CD4-positive, CD25-positive, alpha-beta regulatory T cell (primary cell): ENCODE measurements at regions not wholly inside any gene's neighbourhood (a gene's known extent, or its start where the extent isn't known, plus 50 kb on each side); places are given as distances from the start of the nearest gene placed in this dataset.

Source experiments
- ATAC-seq, 2 donors: fragments of 150-1000 bp; cut with Tn5 transposase; one replicate each; pipeline ENCODE4 v1.10.0; 2021; ENCODE audit warnings: low read depth in 2 of 2, moderate number of reproducible peaks in 2 of 2, moderate library complexity in 1 of 2
- DNase-seq, 3 donors: peaks; one replicate each; pipeline versions ENCODE4 v3.0.0 to v3.0.0-alpha.2; 2012 to 2022; ENCODE audit warnings: mixed read lengths in 1 of 3
- H3K27ac ChIP-seq: one replicate; pipeline ENCODE4 v1.7.0; 2013; ENCODE audit warnings: mild to moderate bottlenecking, low read length; ENCODE audit not compliant: insufficient read depth, poor library complexity, severe bottlenecking
- H3K27me3 ChIP-seq: one replicate; pipeline ENCODE4 v1.7.0; 2013; ENCODE audit warnings: low read length; ENCODE audit not compliant: control insufficient read depth, insufficient read depth
- H3K36me3 ChIP-seq: one replicate; pipeline ENCODE4 v1.7.0; 2013; ENCODE audit warnings: mild to moderate bottlenecking, low read length, moderate library complexity; ENCODE audit not compliant: control insufficient read depth, insufficient read depth
- H3K4me1 ChIP-seq: 2 replicates; pipeline ENCODE4 v1.7.0; 2013; ENCODE audit warnings: mild to moderate bottlenecking, low read length; ENCODE audit not compliant: insufficient read depth, control insufficient read depth, poor library complexity, severe bottlenecking
- H3K4me3 ChIP-seq: one replicate; pipeline ENCODE4 v1.7.0; 2013; ENCODE audit warnings: low read depth, mild to moderate bottlenecking, low read length, moderate library complexity
- H3K9me3 ChIP-seq, 2 experiments: 1 replicate in 1 of 2; 2 replicates in 1 of 2; pipeline ENCODE4 v1.7.0; 2013; ENCODE audit warnings: low read length in 2 of 2, mild to moderate bottlenecking in 1 of 2, moderate library complexity in 1 of 2; ENCODE audit not compliant: control insufficient read depth in 2 of 2
- H3K27ac Mint-ChIP-seq, 3 donors: one replicate each; pipeline ENCODE4 v1.8.0; 2020 to 2022; ENCODE audit warnings: mild to moderate bottlenecking in 3 of 3, mixed read lengths in 3 of 3, moderate library complexity in 2 of 3
- H3K27me3 Mint-ChIP-seq: one replicate; pipeline ENCODE4 v1.8.0; 2022; ENCODE audit warnings: mild to moderate bottlenecking, mixed read lengths
- H3K36me3 Mint-ChIP-seq: one replicate; pipeline ENCODE4 v1.8.0; 2020; ENCODE audit warnings: mixed read lengths
- H3K4me1 Mint-ChIP-seq, 4 donors: one replicate each; pipeline ENCODE4 v1.8.0; 2020 to 2022; ENCODE audit warnings: mixed read lengths in 4 of 4, mild to moderate bottlenecking in 1 of 4
- H3K4me3 Mint-ChIP-seq, 4 donors: one replicate each; pipeline ENCODE4 v1.8.0; 2020 to 2022; ENCODE audit warnings: mild to moderate bottlenecking in 4 of 4, mixed read lengths in 4 of 4, moderate library complexity in 3 of 4
- H3K9me3 Mint-ChIP-seq, 7 donors: one replicate each; pipeline ENCODE4 v1.8.0; 2020 to 2022; ENCODE audit warnings: mixed read lengths in 7 of 7, mild to moderate bottlenecking in 3 of 7, moderate library complexity in 2 of 7

DNA sequence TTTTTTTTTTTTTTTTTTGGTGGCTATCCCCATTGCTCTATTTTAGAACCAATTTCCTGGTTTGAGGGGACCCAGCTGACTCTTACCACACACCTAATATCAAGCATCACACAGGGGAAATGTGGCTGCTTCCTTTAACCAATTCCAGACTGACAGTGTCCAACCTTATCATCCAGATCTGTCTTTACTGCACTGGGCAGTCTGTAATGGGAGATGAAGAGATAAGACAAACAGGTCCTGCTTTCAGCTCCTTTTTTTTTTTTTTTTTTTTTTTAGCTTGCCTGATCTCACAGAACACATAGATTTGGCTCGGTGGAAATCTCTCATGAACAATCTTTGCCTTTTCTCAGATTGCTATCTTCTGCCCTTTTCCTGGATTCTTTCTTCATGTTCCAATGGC lies 198.8 kb upstream of the TYRP1 start:
- Histone ChIP-seq H3K27me3 (no peaks in the 10 kb centered on the region), H3K27ac (no peak overlapping the region), H3K4me3 (no peak overlapping the region), H3K9me3 (peaks cover 0 to 6% of the 10 kb centered on the region in 2 experiments), H3K4me1 (no peaks in the 10 kb centered on the region), H3K36me3 (no peaks in the 10 kb centered on the region)
- Mint-ChIP-seq H3K27me3 (no peaks in the 10 kb centered on the region), H3K4me1 (no peaks in the 10 kb centered on the region), H3K36me3 (no peaks in the 10 kb centered on the region), H3K9me3 (peaks cover 0 to 29% (median 9%) of the 10 kb centered on the region in 7 donors), H3K27ac (no peak overlapping the region), H3K4me3 (no peak overlapping the region)
- DNase-seq (no peak), ATAC-seq (no peak)

DNA sequence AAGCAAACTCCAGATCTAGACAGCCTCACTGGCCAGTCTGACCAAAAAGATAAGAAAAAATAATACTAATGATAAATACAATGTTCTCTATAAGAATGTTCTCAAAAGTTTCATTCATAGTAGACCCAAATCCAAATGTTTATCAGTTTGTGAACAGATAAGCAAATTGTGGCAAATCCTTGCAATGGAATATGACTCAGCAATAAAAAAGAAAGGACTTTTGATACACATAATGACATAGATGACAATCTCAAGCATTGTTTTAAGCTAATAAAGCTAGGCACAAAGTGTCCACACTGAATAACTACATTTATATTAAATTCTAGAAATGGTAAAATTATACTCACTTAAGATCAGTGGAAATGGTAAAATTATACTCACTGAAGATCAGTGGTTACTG lies 195.4 kb upstream of the TYRP1 start:
- no peak overlapping the region for H3K4me3 Mint-ChIP-seq
- DNase-seq: no peak
- Histone ChIP-seq H3K27me3 (no peaks in the 10 kb centered on the region), H3K27ac (no peak overlapping the region), H3K4me1 (no peaks in the 10 kb centered on the region), H3K4me3 (no peak overlapping the region), H3K36me3 (no peaks in the 10 kb centered on the region), H3K9me3 (peaks cover 0 to 3% of the 10 kb centered on the region in 2 experiments)
- H3K4me1 Mint-ChIP-seq: no peaks in the 10 kb centered on the region
- ATAC-seq: no peak
- peaks cover 2 to 25% (median 10%) of the 10 kb centered on the region in 7 donors for H3K9me3 Mint-ChIP-seq
- no peaks in the 10 kb centered on the region for H3K36me3 Mint-ChIP-seq
- H3K27me3 Mint-ChIP-seq: no peaks in the 10 kb centered on the region
- no peak overlapping the region for H3K27ac Mint-ChIP-seq

DNA sequence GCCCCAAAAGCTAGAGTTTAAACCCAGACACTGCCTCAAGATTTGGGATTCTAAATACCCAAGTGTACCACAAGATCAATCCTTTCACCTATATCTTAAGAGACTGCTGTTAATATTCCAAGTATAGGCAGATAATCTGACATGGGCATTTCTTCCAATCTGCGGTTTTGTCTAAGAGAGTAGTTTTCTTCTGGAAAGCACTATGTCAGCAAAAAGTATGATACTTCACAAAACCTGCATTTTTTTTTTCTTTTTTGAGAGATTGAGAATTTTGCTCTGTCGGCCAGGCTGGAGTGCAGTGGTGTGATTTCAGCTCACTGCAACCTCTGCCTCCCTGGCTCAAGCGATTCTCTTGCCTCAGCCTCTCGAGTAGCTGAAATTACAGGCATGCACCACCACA lies 190.7 kb upstream of the TYRP1 start:
- H3K4me3 ChIP-seq: no peak overlapping the region
- H3K9me3 ChIP-seq: peaks cover 0 to 3% of the 10 kb centered on the region in 2 experiments
- H3K27me3 ChIP-seq: no peaks in the 10 kb centered on the region
- no peaks in the 10 kb centered on the region for H3K36me3 Mint-ChIP-seq
- H3K27me3 Mint-ChIP-seq: no peaks in the 10 kb centered on the region
- peak overlapping the region in 1 of 4 donors; percentile 58 for H3K4me3 Mint-ChIP-seq
- peaks cover 0 to 23% (median 11%) of the 10 kb centered on the region in 7 donors for H3K9me3 Mint-ChIP-seq
- H3K4me1 Mint-ChIP-seq: no peaks in the 10 kb centered on the region
- DNase-seq (no peak), ATAC-seq (no peak)
- no peaks in the 10 kb centered on the region for H3K4me1 ChIP-seq
- H3K27ac Mint-ChIP-seq: no peak overlapping the region
- no peaks in the 10 kb centered on the region for H3K36me3 ChIP-seq
- H3K27ac ChIP-seq: no peak overlapping the region

DNA sequence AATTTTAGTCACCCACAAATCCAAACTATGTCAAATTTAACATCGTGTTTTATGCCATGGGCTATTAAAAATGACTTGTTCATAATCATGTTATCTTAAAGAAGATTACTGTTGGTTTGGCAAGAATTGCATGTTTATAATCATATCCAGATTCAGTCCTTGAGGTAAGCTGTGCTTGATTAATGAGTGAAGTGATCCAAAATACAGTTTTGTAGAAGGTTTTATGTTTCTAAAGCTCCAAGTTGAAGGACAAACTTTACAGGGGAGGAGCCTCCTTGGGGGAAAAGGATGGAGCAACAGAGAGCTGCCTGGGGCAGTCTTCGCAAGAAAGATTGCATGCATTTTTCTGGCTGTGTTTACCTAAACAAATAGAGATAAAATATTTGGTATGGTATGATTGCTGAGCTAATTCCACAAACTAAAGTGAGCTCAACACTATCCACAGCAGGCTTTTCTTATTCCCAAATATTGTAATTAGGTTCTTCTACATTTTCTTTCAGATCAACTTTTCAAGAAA lies 189.5 kb upstream of the TYRP1 start:
- no peak for ATAC-seq
- Mint-ChIP-seq H3K4me1 (no peaks in the 10 kb centered on the region), H3K27me3 (no peaks in the 10 kb centered on the region), H3K9me3 (peaks cover 0 to 24% (median 8%) of the 10 kb centered on the region in 7 donors), H3K27ac (no peak overlapping the region), H3K36me3 (no peaks in the 10 kb centered on the region), H3K4me3 (no peak overlapping the region)
- no peak overlapping the region for H3K27ac ChIP-seq
- DNase-seq: no peak
- peaks cover 0 to 3% of the 10 kb centered on the region in 2 experiments for H3K9me3 ChIP-seq
- no peaks in the 10 kb centered on the region for H3K27me3 ChIP-seq
- H3K36me3 ChIP-seq: no peaks in the 10 kb centered on the region
- no peak overlapping the region for H3K4me3 ChIP-seq
- H3K4me1 ChIP-seq: no peaks in the 10 kb centered on the region

DNA sequence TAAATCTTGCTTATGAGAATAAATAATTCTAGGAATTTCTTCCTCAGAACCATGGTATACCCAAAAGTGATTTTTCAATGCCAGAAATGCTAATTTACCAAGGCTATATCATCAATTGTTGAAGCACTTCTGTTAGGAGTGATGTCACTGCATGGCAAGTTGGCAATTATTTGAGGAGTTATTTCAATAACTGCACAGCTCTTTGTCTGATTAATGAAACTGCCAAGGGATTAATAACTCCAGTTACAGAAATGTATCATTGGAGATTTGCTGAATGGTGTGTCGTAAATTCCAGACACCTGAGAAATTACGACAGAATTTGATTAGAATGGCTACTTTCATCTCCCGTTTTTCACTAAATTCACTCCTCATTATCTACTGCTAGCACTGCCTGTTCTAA lies 182.6 kb upstream of the TYRP1 start:
- no peak overlapping the region for H3K27ac Mint-ChIP-seq
- no peaks in the 10 kb centered on the region for H3K27me3 Mint-ChIP-seq
- Histone ChIP-seq H3K4me1 (no peaks in the 10 kb centered on the region), H3K27ac (no peak overlapping the region), H3K4me3 (no peak overlapping the region), H3K36me3 (no peaks in the 10 kb centered on the region), H3K27me3 (no peaks in the 10 kb centered on the region), H3K9me3 (peaks cover 0 to 5% of the 10 kb centered on the region in 2 experiments)
- no peaks in the 10 kb centered on the region for H3K36me3 Mint-ChIP-seq
- H3K4me1 Mint-ChIP-seq: no peaks in the 10 kb centered on the region
- ATAC-seq: no peak
- DNase-seq: no peak
- no peak overlapping the region for H3K4me3 Mint-ChIP-seq
- peaks cover 4 to 31% (median 13%) of the 10 kb centered on the region in 7 donors for H3K9me3 Mint-ChIP-seq

DNA sequence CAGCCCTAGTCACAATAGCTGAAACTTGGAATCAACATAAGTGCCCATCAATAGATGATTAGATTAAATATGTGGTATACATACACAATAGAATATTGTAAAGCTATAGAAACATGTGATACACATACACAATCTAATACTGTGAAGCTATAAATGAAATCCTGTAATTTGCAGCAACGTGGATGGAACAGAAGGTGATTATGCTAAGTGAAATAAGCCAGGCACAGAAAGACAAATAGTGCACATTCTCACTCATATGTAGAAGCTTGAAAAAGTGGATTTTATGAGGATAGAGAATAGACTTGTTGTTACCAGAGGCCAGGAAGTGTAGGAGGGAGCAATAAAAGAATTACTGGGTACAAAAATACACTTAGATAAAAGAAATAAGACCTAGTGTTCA lies 181.5 kb upstream of the TYRP1 start:
- no peak for DNase-seq
- no peaks in the 10 kb centered on the region for H3K27me3 Mint-ChIP-seq
- H3K9me3 Mint-ChIP-seq: peaks cover 4 to 22% (median 11%) of the 10 kb centered on the region in 7 donors
- no peaks in the 10 kb centered on the region for H3K4me1 ChIP-seq
- H3K36me3 ChIP-seq: no peaks in the 10 kb centered on the region
- peaks cover 0 to 5% of the 10 kb centered on the region in 2 experiments for H3K9me3 ChIP-seq
- no peaks in the 10 kb centered on the region for H3K27me3 ChIP-seq
- no peak overlapping the region for H3K4me3 Mint-ChIP-seq
- no peaks in the 10 kb centered on the region for H3K36me3 Mint-ChIP-seq
- no peak overlapping the region for H3K27ac Mint-ChIP-seq
- no peak overlapping the region for H3K4me3 ChIP-seq
- no peak for ATAC-seq
- no peaks in the 10 kb centered on the region for H3K4me1 Mint-ChIP-seq
- no peak overlapping the region for H3K27ac ChIP-seq

DNA sequence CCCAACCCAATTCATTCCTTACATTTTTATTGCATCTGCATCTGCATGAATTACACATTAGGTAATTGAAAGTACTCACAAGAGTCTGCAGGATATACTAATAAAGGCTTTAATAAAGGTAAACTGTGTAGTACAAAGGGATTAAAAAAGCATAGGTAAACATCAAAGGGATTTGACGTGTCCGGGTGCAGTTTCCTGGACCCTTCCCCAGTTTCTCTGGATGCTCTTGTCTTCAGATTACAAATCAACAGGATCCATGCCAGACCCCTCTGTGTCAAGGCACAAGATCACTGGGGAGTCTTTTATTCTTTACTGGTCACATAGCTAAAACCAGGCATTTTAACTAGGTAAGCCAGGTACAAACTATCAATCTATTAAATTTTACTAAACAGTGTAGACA lies 177.2 kb upstream of the TYRP1 start:
- Mint-ChIP-seq H3K4me3 (no peak overlapping the region), H3K27ac (no peak overlapping the region), H3K9me3 (peaks cover 2 to 20% (median 6%) of the 10 kb centered on the region in 7 donors), H3K27me3 (no peaks in the 10 kb centered on the region), H3K4me1 (no peaks in the 10 kb centered on the region), H3K36me3 (no peaks in the 10 kb centered on the region)
- ATAC-seq (no peak), DNase-seq (no peak)
- peaks cover 0 to 5% of the 10 kb centered on the region in 2 experiments for H3K9me3 ChIP-seq
- H3K27me3 ChIP-seq: no peaks in the 10 kb centered on the region
- no peak overlapping the region for H3K4me3 ChIP-seq
- H3K27ac ChIP-seq: no peak overlapping the region
- H3K36me3 ChIP-seq: no peaks in the 10 kb centered on the region
- H3K4me1 ChIP-seq: no peaks in the 10 kb centered on the region

DNA sequence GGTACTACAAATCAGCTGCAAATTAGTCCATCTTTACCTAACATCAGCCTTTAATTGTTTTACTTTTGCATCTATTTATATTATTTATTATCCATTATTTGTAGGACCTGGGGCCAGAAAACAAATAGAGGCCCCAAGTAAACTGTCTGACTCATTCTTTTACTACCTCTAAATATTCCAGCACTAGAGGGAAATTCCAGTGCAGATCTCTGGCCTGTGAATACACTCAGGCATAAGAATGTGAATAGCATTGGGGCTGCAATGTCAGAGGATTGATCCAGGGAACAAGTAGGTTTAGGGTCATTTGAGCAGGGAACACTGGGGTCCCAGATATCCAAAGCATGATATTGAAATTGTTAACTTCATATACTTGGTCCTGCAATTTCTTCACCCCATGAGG lies 176.6 kb upstream of the TYRP1 start:
- peaks cover 0 to 5% of the 10 kb centered on the region in 2 experiments for H3K9me3 ChIP-seq
- Mint-ChIP-seq H3K4me1 (no peaks in the 10 kb centered on the region), H3K4me3 (no peak overlapping the region), H3K27me3 (no peaks in the 10 kb centered on the region), H3K36me3 (no peaks in the 10 kb centered on the region), H3K27ac (no peak overlapping the region), H3K9me3 (peaks cover 2 to 25% (median 6%) of the 10 kb centered on the region in 7 donors)
- H3K27ac ChIP-seq: no peak overlapping the region
- no peak for ATAC-seq
- H3K36me3 ChIP-seq: no peaks in the 10 kb centered on the region
- no peak for DNase-seq
- H3K27me3 ChIP-seq: no peaks in the 10 kb centered on the region
- H3K4me3 ChIP-seq: no peak overlapping the region
- no peaks in the 10 kb centered on the region for H3K4me1 ChIP-seq
